K562 (cell line): ENCODE measurements at regions not wholly inside any gene's neighbourhood (a gene's known extent, or its start where the extent isn't known, plus 50 kb on each side); places are given as distances from the start of the nearest gene placed in this dataset.

Source experiments
- ATAC-seq: fragments of 200-7000 bp; cut with Tn5 transposase; 3 replicates; pipeline ENCODE4 v1.9.1; 2020; ENCODE audit warnings: moderate library complexity
- BruUV-seq: library from RNA; stranded (reverse); fragments of 400-500 nt; replicated peaks from 2 replicates; lab custom pipeline; 2021; lab: Mats Ljungman, UMichigan
- CTCF ChIA-PET: fragments of 300-600 bp; formaldehyde crosslinking; extraction: SDS; loops from one replicate; lab custom pipeline; 2021; ENCODE audit warnings: low intra/inter-chr PET ratio; lab: Yijun Ruan, JAX
- POLR2A ChIA-PET: fragments of 300-600, 350-650 bp; sonication (Branson Sonifier 250); formaldehyde crosslinking; extraction: SDS; loops from one replicate; lab custom pipeline; 2021; ENCODE audit warnings: antibody characterized with exemption, inconsistent platforms; lab: Yijun Ruan, JAX
- DNase-seq, 4 experiments: peaks; one replicate each; pipeline versions ENCODE4 v3.0.0 to v3.0.0-alpha.2; 2011 to 2018; ENCODE audit warnings: low spot score in 3 of 4, mixed read lengths in 3 of 4; ENCODE audit errors: extremely low read depth in 1 of 4
- FAIRE-seq: peaks from 2 replicates; lab custom pipeline; 2011; peaks lifted over from hg19 to GRCh38; lab: Jason Lieb, UNC
- H2AFZ ChIP-seq: 2 replicates; pipeline ENCODE4 v1.6.0; 2011; ENCODE audit warnings: low read depth, low read length, control low read depth, inconsistent platforms
- H3K27ac ChIP-seq: fragments of 200-600 bp; 3 replicates; pipeline ENCODE4 v1.8.0; 2011; ENCODE audit warnings: low read depth, mild to moderate bottlenecking, control low read depth, inconsistent platforms, low read length, moderate library complexity, mixed read lengths; ENCODE audit errors: extremely low read depth
- H3K27me3 ChIP-seq, 2 experiments: fragments of 300-600 bp in 1 of 2; 2 replicates in 1 of 2; 3 replicates in 1 of 2; pipeline versions ENCODE4 v1.6.0 to v1.8.0; 2011; ENCODE audit warnings: inconsistent platforms in 2 of 2, low read length in 2 of 2, mild to moderate bottlenecking in 1 of 2, mixed read lengths in 1 of 2, moderate library complexity in 1 of 2; ENCODE audit not compliant: control insufficient read depth in 2 of 2, insufficient read depth in 2 of 2
- H3K36me3 ChIP-seq: fragments of 300-600 bp; 3 replicates; pipeline ENCODE4 v1.8.0; 2011; ENCODE audit warnings: mild to moderate bottlenecking, low read length, inconsistent platforms; ENCODE audit not compliant: control insufficient read depth, insufficient read depth
- H3K4me1 ChIP-seq, 2 experiments: fragments of 200-600 bp in 1 of 2; replicated peaks in 1 of 2; 2 replicates in 1 of 2; 3 replicates in 1 of 2; pipeline versions ENCODE4 v1.5.1 to v1.8.0; 2011; ENCODE audit warnings: inconsistent platforms in 2 of 2, low read length in 2 of 2, mild to moderate bottlenecking in 1 of 2, mixed read lengths in 1 of 2, moderate library complexity in 1 of 2; ENCODE audit not compliant: control insufficient read depth in 2 of 2, insufficient read depth in 2 of 2
- H3K4me2 ChIP-seq: 2 replicates; pipeline ENCODE4 v1.6.1; 2011; ENCODE audit warnings: low read length, control low read depth, inconsistent platforms, mixed read lengths; ENCODE audit not compliant: insufficient read depth
- H3K4me3 ChIP-seq: fragments of 200-600 bp; sonication (generic), shearing (Covaris generic); 2 replicates; pipeline ENCODE4 v1.5.1; 2016; ENCODE audit warnings: control low read depth, inconsistent platforms
- H3K79me2 ChIP-seq: fragments of 200-600 bp; 3 replicates; pipeline ENCODE4 v1.8.0; 2011; ENCODE audit warnings: low read length, inconsistent platforms; ENCODE audit not compliant: control insufficient read depth, insufficient read depth
- H3K9ac ChIP-seq, 2 experiments: 2 replicates each; pipeline versions ENCODE4 v1.6.0 to v1.6.1; 2011; ENCODE audit warnings: low read depth in 2 of 2, low read length in 2 of 2, control low read depth in 1 of 2, inconsistent platforms in 1 of 2, mild to moderate bottlenecking in 1 of 2, mixed read lengths in 1 of 2; ENCODE audit not compliant: insufficient read depth in 1 of 2
- H3K9me1 ChIP-seq: one replicate; pipeline ENCODE4 v1.6.0; 2011; ENCODE audit warnings: inconsistent platforms, mild to moderate bottlenecking, low read length, moderate library complexity; ENCODE audit not compliant: control insufficient read depth, insufficient read depth
- H3K9me3 ChIP-seq: replicated peaks from 2 replicates; pipeline ENCODE4 v1.5.1; 2011; ENCODE audit warnings: low read depth, low read length, inconsistent platforms; ENCODE audit not compliant: control insufficient read depth, insufficient read depth
- H4K20me1 ChIP-seq: replicated peaks from 2 replicates; pipeline ENCODE4 v1.6.1; 2011; ENCODE audit warnings: low read length, inconsistent platforms, mixed read lengths; ENCODE audit not compliant: control insufficient read depth, insufficient read depth
- ATF1 ChIP-seq, 2 experiments: fragments of 450-650 bp in 1 of 2; IDR thresholded peaks; 2 replicates each; pipeline ENCODE4 v1.6.1; 2016; ENCODE audit warnings: missing compliant biosample characterization in 1 of 2, missing genetic modification characterization in 1 of 2
- CCAR2 ChIP-seq: fragments of 200-400 bp; formaldehyde crosslinking; IDR thresholded peaks from 2 replicates; pipeline ENCODE4 v1.6.1; 2017; ENCODE audit warnings: mild to moderate bottlenecking, low read depth, low read length
- E2F3 ChIP-seq: fragments of 250-450 bp; sonication (Bioruptor Pico); IDR thresholded peaks from 2 replicates; pipeline ENCODE4 v1.4.0; 2020; ENCODE audit warnings: mild to moderate bottlenecking
- ETS2 ChIP-seq: IDR thresholded peaks from 2 replicates; pipeline ENCODE4 v1.6.1; 2016; ENCODE audit warnings: borderline replicate concordance, missing genetic modification characterization, mild to moderate bottlenecking, moderate library complexity, missing compliant biosample characterization; ENCODE audit not compliant: poor library complexity, severe bottlenecking
- MEF2A ChIP-seq: IDR thresholded peaks from 2 replicates; pipeline ENCODE4 v1.6.1; 2011; ENCODE audit warnings: low read depth, mild to moderate bottlenecking, low read length, moderate library complexity; ENCODE audit not compliant: control insufficient read depth
- POLR3A ChIP-seq: IDR thresholded peaks from 2 replicates; pipeline ENCODE4 v1.6.1; 2011; ENCODE audit warnings: borderline replicate concordance, mild to moderate bottlenecking, moderate library complexity; ENCODE audit not compliant: insufficient read length, insufficient read depth; ENCODE audit errors: extremely low read depth
- RFX1 ChIP-seq: fragments of 450-650 bp; IDR thresholded peaks from 2 replicates; pipeline ENCODE4 v1.6.1; 2016; ENCODE audit warnings: mild to moderate bottlenecking, moderate library complexity
- SMARCB1 ChIP-seq: IDR thresholded peaks from 2 replicates; pipeline ENCODE4 v1.6.1; 2011; ENCODE audit warnings: improper control_type of control experiment, low read depth; ENCODE audit not compliant: insufficient read length
- SMC3 ChIP-seq: conservative IDR thresholded peaks from 2 replicates; pipeline ENCODE4 v1.6.1; 2011; ENCODE audit warnings: low read depth, low read length, improper control_type of control experiment; ENCODE audit not compliant: insufficient read depth
- SRSF1 ChIP-seq: fragments of 200-400 bp; formaldehyde crosslinking; IDR thresholded peaks from 2 replicates; pipeline ENCODE4 v1.6.1; 2017; ENCODE audit warnings: mild to moderate bottlenecking, low read depth, low read length, moderate library complexity
- STAT5B ChIP-seq: fragments of 250-450 bp; sonication (Bioruptor Pico); IDR thresholded peaks from 2 replicates; pipeline ENCODE4 v1.8.0; 2021; ENCODE audit warnings: mild to moderate bottlenecking, inconsistent platforms
- TCF7 ChIP-seq: sonication (generic); IDR thresholded peaks from 2 replicates; pipeline ENCODE4 v1.6.1; 2016; ENCODE audit warnings: antibody characterized with exemption, borderline replicate concordance
- ZC3H4 ChIP-seq: sonication (generic); formaldehyde crosslinking; IDR thresholded peaks from 2 replicates; pipeline ENCODE4 v1.9.0; 2021; ENCODE audit warnings: missing genetic modification reagents, borderline replicate concordance
- ZFP91 ChIP-seq: sonication (generic); formaldehyde crosslinking; IDR thresholded peaks from 2 replicates; pipeline ENCODE4 v1.8.0; 2022; ENCODE audit warnings: mild to moderate bottlenecking, missing genetic modification reagents
- ZNF12 ChIP-seq: sonication (generic); formaldehyde crosslinking; IDR thresholded peaks from 2 replicates; pipeline ENCODE4 v1.4.0; 2020; ENCODE audit warnings: mild to moderate bottlenecking, missing genetic modification reagents
- ZNF644 ChIP-seq: fragments of 200-800 bp; sonication (Bioruptor generic); IDR thresholded peaks from 2 replicates; pipeline ENCODE4 v1.6.1; 2016; ENCODE audit warnings: low read depth, missing genetic modification characterization, missing compliant biosample characterization
- ZNF75A ChIP-seq: fragments of 450-650 bp; formaldehyde crosslinking; IDR thresholded peaks from 2 replicates; pipeline ENCODE4 v1.4.0; 2020; ENCODE audit warnings: mild to moderate bottlenecking
- WGBS: fragments of 100-300 bp; shearing (Covaris generic); methylation state at CpG from one replicate; pipeline ENCODE4 v1.1.6; 2016; ENCODE audit warnings: low coverage, mixed read lengths; ENCODE audit not compliant: insufficient coverage; ENCODE audit errors: missing lambda C conversion rate; 5-methylcytosine and 5-hydroxymethylcytosine counted together
- in situ Hi-C: fragments of 300-500 bp; cut with MboI; formaldehyde crosslinking; loops from 4 replicates; pipeline ENCODE4 v1.15.0; 2018; ENCODE audit warnings: inconsistent platforms, mixed read lengths
- intact Hi-C: fragments of 100-400 bp; cut with micrococcal nuclease; formaldehyde crosslinking; loops from 2 replicates; pipeline ENCODE4 v1.14.2; 2022

- Histone ChIP-seq H3K9me1 (no peaks in the 10 kb centered on the region), H3K4me1 (no peaks in the 10 kb centered on the region), H3K4me2 (no peak overlapping the region), H3K36me3 (no peaks in the 10 kb centered on the region), H2AFZ (no peak overlapping the region), H3K79me2 (no peaks in the 10 kb centered on the region), H4K20me1 (no peaks in the 10 kb centered on the region), H3K4me3 (no peak overlapping the region), H3K27ac (no peak overlapping the region), H3K27me3 (no peaks in the 10 kb centered on the region), H3K9ac (no peak overlapping the region), H3K9me3 (no peaks in the 10 kb centered on the region)
- intact Hi-C loops (no loop called here), in situ Hi-C loops (no loop called here)
- TF ChIP-seq ZNF75A (CRISPR knock-in tag) (no peak), ZNF12 (no peak), ATF1 (CRISPR knock-in tag; IDR thresholded peaks at IDR 0.05) (no peak), ATF1 (tag; IDR thresholded peaks at IDR 0.05) (no peak), ZNF644 (tag) (no peak), CCAR2 (no peak), E2F3 (CRISPR knock-in tag) (no peak), SRSF1 (no peak), STAT5B (CRISPR knock-in tag) (no peak)
- ChIA-PET POLR2A (no interaction called here), CTCF (no interaction called here)
- WGBS, result 0% methylated on average over 1 of the region's 1 CpG
- ATAC-seq, result no peak
- no peak for DNase-seq
- no TSS peak for BruUV-seq
- FAIRE-seq, result no peak
Observed at GRCh38 chr3:61356685-61357084, 105.4 kb upstream of the FHIT start.

- 0% methylated on average over 1 of the region's 1 CpG for WGBS
- Histone ChIP-seq H4K20me1 (no peaks in the 10 kb centered on the region), H3K9ac (no peak overlapping the region), H3K36me3 (no peaks in the 10 kb centered on the region), H3K27ac (no peak overlapping the region), H3K4me2 (no peak overlapping the region), H3K9me1 (no peaks in the 10 kb centered on the region), H3K9me3 (no peaks in the 10 kb centered on the region), H3K4me1 (no peaks in the 10 kb centered on the region), H2AFZ (no peak overlapping the region), H3K27me3 (no peaks in the 10 kb centered on the region), H3K4me3 (no peak overlapping the region), H3K79me2 (no peaks in the 10 kb centered on the region)
- ATAC-seq (no peak), DNase-seq (no peak), FAIRE-seq (no peak)
- CTCF ChIA-PET, result no interaction called here
- in situ Hi-C loops (no loop called here), intact Hi-C loops (no loop called here)
- BruUV-seq, result no TSS peak
- POLR2A ChIA-PET, result no interaction called here
- TF ChIP-seq POLR3A (no peak), TCF7 (no peak), ZC3H4 (CRISPR knock-in tag) (no peak), SMARCB1 (no peak), RFX1 (no peak), SMC3 (no peak), ETS2 (tag) (no peak), ZFP91 (no peak), MEF2A (no peak)
Observed at GRCh38 chr3:61357902-61358301, 106.7 kb upstream of the FHIT start.
